D721Med (cell line): ENCODE measurements at regions not wholly inside any gene's neighbourhood (a gene's known extent, or its start where the extent isn't known, plus 50 kb on each side); places are given as distances from the start of the nearest gene placed in this dataset.

Source experiments
- DNase-seq: peaks from one replicate; pipeline ENCODE4 v3.0.0; 2011; ENCODE audit warnings: low spot score; ENCODE audit not compliant: insufficient read length
- FAIRE-seq: peaks from 2 replicates; lab custom pipeline; 2011; peaks lifted over from hg19 to GRCh38; lab: Jason Lieb, UNC
- CTCF ChIP-seq: IDR thresholded peaks from 2 replicates; pipeline ENCODE4 v1.5.1; 2012; ENCODE audit warnings: mild to moderate bottlenecking, control low read depth; ENCODE audit not compliant: insufficient read depth; ENCODE audit errors: missing control alignments

DNA sequence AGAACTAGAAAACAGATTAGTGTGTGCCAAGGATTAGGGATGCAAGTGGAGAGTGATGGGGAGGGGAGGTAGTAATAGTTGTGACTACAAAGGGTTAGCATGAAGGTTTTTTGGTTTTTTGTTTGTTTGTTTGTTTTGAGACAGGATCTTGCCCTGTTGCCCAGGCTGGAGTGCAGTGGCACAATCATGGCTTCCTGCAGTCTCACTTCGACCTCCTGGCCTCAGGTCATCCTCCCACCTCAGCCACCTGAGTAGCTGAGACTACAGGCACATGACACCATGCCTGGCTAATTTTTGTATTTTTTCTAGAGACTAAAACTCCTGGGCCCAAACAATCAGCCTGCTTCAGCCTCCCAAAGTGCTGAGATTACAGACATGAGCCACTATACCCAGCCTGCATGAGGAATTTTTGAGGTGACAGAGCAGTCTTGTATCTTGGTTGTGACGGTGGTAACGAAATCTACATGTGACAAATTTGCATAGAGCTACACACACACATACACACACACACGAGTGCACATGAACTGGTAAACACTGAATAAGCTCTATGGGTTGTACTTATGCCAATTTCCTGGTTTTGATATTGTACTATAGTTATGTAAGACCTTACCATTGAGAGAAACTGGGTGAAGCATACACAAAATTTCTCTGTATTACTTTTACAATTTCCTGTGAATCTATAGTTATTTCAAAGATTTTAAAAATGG is 59.6 kb upstream of the TOM1L1 start:
- DNase-seq (no peak), FAIRE-seq (no peak)
- no peak for TF ChIP-seq CTCF

GRCh38 chr17:54841656-54842055 is 59.0 kb upstream of the TOM1L1 start:
- no peak for DNase-seq
- no peak for TF ChIP-seq CTCF
- no peak for FAIRE-seq

DNA sequence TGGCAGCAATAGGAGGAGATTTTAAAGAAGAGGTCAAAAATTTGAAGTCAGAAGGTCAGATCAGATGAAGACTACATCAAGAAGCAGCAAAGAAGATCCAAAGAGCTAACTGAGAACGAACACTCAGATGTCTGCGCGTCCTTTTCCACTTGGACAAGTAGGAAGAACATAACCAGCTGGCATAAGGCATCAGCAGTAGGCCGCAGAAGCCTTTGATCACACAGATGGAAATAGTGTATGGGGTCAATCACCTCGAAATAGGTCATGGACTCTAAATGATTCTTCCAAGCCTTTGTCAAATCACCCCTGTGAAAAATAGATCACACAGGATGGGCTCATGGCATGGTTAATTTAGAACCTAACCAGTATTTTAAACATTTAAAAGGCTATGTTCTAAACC is 56.4 kb upstream of the TOM1L1 start:
- FAIRE-seq (no peak), DNase-seq (no peak)
- no peak for TF ChIP-seq CTCF

GRCh38 chr17:54848368-54848987 is 52.2 kb upstream of the TOM1L1 start:
- no peak for TF ChIP-seq CTCF
- FAIRE-seq: no peak
- no peak for DNase-seq

- FAIRE-seq (no peak), DNase-seq (no peak)
- no peak for TF ChIP-seq CTCF
Measured at GRCh38 chr17:54849660-54850059, 51.0 kb upstream of the TOM1L1 start.
